ENCODE measurements at regions not wholly inside any gene's neighbourhood (a gene's known extent, or its start where the extent isn't known, plus 50 kb on each side); places are given as distances from the start of the nearest gene placed in this dataset.
A peak's percentile ranks its signal among the peaks of the same experiment; 100 is the strongest.

GRCh38 chr12:105865886-105866285 lies 272.9 kb downstream of the NUAK1 start:
- Histone ChIP-seq H3K4me3 (replicated peaks in 1 of 4; ENCODE audit: control extremely low read depth in 1 of 4, insufficient read depth in 1 of 4, low read depth in 3 of 4, low read length in 4 of 4) (no peak overlapping the region), H3K4me2 (ENCODE audit: extremely low read depth, insufficient read depth, low read length) (no peak overlapping the region), H2AFZ (ENCODE audit: low read length) (no peak overlapping the region), H3K79me2 (ENCODE audit: control insufficient read depth, insufficient read depth, low read length) (no peaks in the 10 kb centered on the region), H3K4me1 (ENCODE audit: control insufficient read depth, extremely low read depth, insufficient read depth, low read length) (no peaks in the 10 kb centered on the region), H3K36me3 (ENCODE audit: control insufficient read depth, insufficient read depth, low read length) (no peaks in the 10 kb centered on the region), H3K27ac (ENCODE audit: insufficient read depth, low read length) (no peak overlapping the region), H3K27me3 (ENCODE audit: control insufficient read depth, insufficient read depth, low read length) (no peaks in the 10 kb centered on the region), H4K20me1 (ENCODE audit: control insufficient read depth, extremely low read depth, insufficient read depth, low read length) (no peaks in the 10 kb centered on the region), H3K9ac (ENCODE audit: insufficient read depth, low read length) (no peak overlapping the region), H3K9me3 (ENCODE audit: control insufficient read depth, insufficient read depth, low read depth, low read length) (no peaks in the 10 kb centered on the region)
- no peak for TF ChIP-seq EZH2 (IDR thresholded peaks at IDR 0.05; ENCODE audit: low read length, missing control alignments)
- TF ChIP-seq CTCF (conservative IDR thresholded peaks at IDR 0.05 in 1 of 2, IDR thresholded peaks at IDR 0.05 in 1 of 2; ENCODE audit: low read depth in 1 of 2, low read length in 2 of 2) = no peak
- DNase-seq (ENCODE audit: low read depth in 2 of 2) = no peak

GRCh38 chr12:105874121-105874520 lies 264.6 kb downstream of the NUAK1 start:
- peak in 1 of 2 donors; percentile 61 for DNase-seq (ENCODE audit: low read depth in 2 of 2)
- no peak overlapping the region for H3K4me3 ChIP-seq (replicated peaks in 1 of 4; ENCODE audit: control extremely low read depth in 1 of 4, insufficient read depth in 1 of 4, low read depth in 3 of 4, low read length in 4 of 4)
- H3K4me2 ChIP-seq (ENCODE audit: extremely low read depth, insufficient read depth, low read length) = no peak overlapping the region
- H3K27ac ChIP-seq (ENCODE audit: insufficient read depth, low read length) = no peak overlapping the region
- H2AFZ ChIP-seq (ENCODE audit: low read length) = no peak overlapping the region
- no peaks in the 10 kb centered on the region for H3K79me2 ChIP-seq (ENCODE audit: control insufficient read depth, insufficient read depth, low read length)
- no peaks in the 10 kb centered on the region for H3K4me1 ChIP-seq (ENCODE audit: control insufficient read depth, extremely low read depth, insufficient read depth, low read length)
- no peaks in the 10 kb centered on the region for H3K36me3 ChIP-seq (ENCODE audit: control insufficient read depth, insufficient read depth, low read length)
- H4K20me1 ChIP-seq (ENCODE audit: control insufficient read depth, extremely low read depth, insufficient read depth, low read length) = no peaks in the 10 kb centered on the region
- no peak for TF ChIP-seq EZH2 (IDR thresholded peaks at IDR 0.05; ENCODE audit: low read length, missing control alignments)
- TF ChIP-seq CTCF (conservative IDR thresholded peaks at IDR 0.05 in 1 of 2, IDR thresholded peaks at IDR 0.05 in 1 of 2; ENCODE audit: low read depth in 1 of 2, low read length in 2 of 2) = no peak
- H3K9ac ChIP-seq (ENCODE audit: insufficient read depth, low read length) = no peak overlapping the region
- no peaks in the 10 kb centered on the region for H3K9me3 ChIP-seq (ENCODE audit: control insufficient read depth, insufficient read depth, low read depth, low read length)
- no peaks in the 10 kb centered on the region for H3K27me3 ChIP-seq (ENCODE audit: control insufficient read depth, insufficient read depth, low read length)

GRCh38 chr12:105876396-105876927 lies 262.3 kb downstream of the NUAK1 start:
- H3K27me3 ChIP-seq (ENCODE audit: control insufficient read depth, insufficient read depth, low read length) = no peaks in the 10 kb centered on the region
- H3K9me3 ChIP-seq (ENCODE audit: control insufficient read depth, insufficient read depth, low read depth, low read length) = no peaks in the 10 kb centered on the region
- no peaks in the 10 kb centered on the region for H3K4me1 ChIP-seq (ENCODE audit: control insufficient read depth, extremely low read depth, insufficient read depth, low read length)
- peak in 1 of 2 donors; percentile 25 for DNase-seq (ENCODE audit: low read depth in 2 of 2)
- H3K4me3 ChIP-seq (replicated peaks in 1 of 4; ENCODE audit: control extremely low read depth in 1 of 4, insufficient read depth in 1 of 4, low read depth in 3 of 4, low read length in 4 of 4) = no peak overlapping the region
- H3K79me2 ChIP-seq (ENCODE audit: control insufficient read depth, insufficient read depth, low read length) = no peaks in the 10 kb centered on the region
- H3K27ac ChIP-seq (ENCODE audit: insufficient read depth, low read length) = no peak overlapping the region
- no peaks in the 10 kb centered on the region for H3K36me3 ChIP-seq (ENCODE audit: control insufficient read depth, insufficient read depth, low read length)
- no peaks in the 10 kb centered on the region for H4K20me1 ChIP-seq (ENCODE audit: control insufficient read depth, extremely low read depth, insufficient read depth, low read length)
- TF ChIP-seq EZH2 (IDR thresholded peaks at IDR 0.05; ENCODE audit: low read length, missing control alignments) = no peak
- no peak for TF ChIP-seq CTCF (conservative IDR thresholded peaks at IDR 0.05 in 1 of 2, IDR thresholded peaks at IDR 0.05 in 1 of 2; ENCODE audit: low read depth in 1 of 2, low read length in 2 of 2)
- H2AFZ ChIP-seq (ENCODE audit: low read length) = no peak overlapping the region
- no peak overlapping the region for H3K9ac ChIP-seq (ENCODE audit: insufficient read depth, low read length)
- H3K4me2 ChIP-seq (ENCODE audit: extremely low read depth, insufficient read depth, low read length) = no peak overlapping the region

All from fibroblast of lung (primary cell).